Fibroblast of lung (primary cell): ENCODE measurements at regions not wholly inside any gene's neighbourhood (a gene's known extent, or its start where the extent isn't known, plus 50 kb on each side); places are given as distances from the start of the nearest gene placed in this dataset.

Experiments used
- DNase-seq, 2 donors: peaks; one replicate each; pipeline versions ENCODE4 v3.0.0 to v3.0.0-alpha.2; 2010; ENCODE audit warnings: low read depth in 2 of 2
- H2AFZ ChIP-seq: 2 replicates; pipeline ENCODE4 v1.5.1; 2012; ENCODE audit warnings: low read length, control low read depth, inconsistent platforms
- H3K27ac ChIP-seq: 2 replicates; pipeline ENCODE4 v1.5.1; 2011; ENCODE audit warnings: low read length, control low read depth; ENCODE audit not compliant: insufficient read depth
- H3K27me3 ChIP-seq: 2 replicates; pipeline ENCODE4 v1.5.1; 2011; ENCODE audit warnings: mild to moderate bottlenecking, low read length; ENCODE audit not compliant: control insufficient read depth, insufficient read depth
- H3K36me3 ChIP-seq: 2 replicates; pipeline ENCODE4 v1.5.1; 2011; ENCODE audit warnings: low read length; ENCODE audit not compliant: control insufficient read depth, insufficient read depth
- H3K4me1 ChIP-seq: 2 replicates; pipeline ENCODE4 v1.5.1; 2011; ENCODE audit warnings: low read length; ENCODE audit not compliant: control insufficient read depth, insufficient read depth; ENCODE audit errors: extremely low read depth
- H3K4me2 ChIP-seq: 2 replicates; pipeline ENCODE4 v1.5.1; 2011; ENCODE audit warnings: low read length, control low read depth; ENCODE audit not compliant: insufficient read depth; ENCODE audit errors: extremely low read depth
- H3K4me3 ChIP-seq, 4 experiments: fragments of 200-600 bp in 1 of 4; sonication (generic) in 1 of 4; replicated peaks in 1 of 4; 2 replicates each; pipeline ENCODE4 v1.5.1; 2011 to 2016; ENCODE audit warnings: low read length in 4 of 4, low read depth in 3 of 4, mild to moderate bottlenecking in 3 of 4, control low read depth in 2 of 4, inconsistent platforms in 1 of 4, mixed read lengths in 1 of 4; ENCODE audit not compliant: insufficient read depth in 1 of 4; ENCODE audit errors: control extremely low read depth in 1 of 4
- H3K79me2 ChIP-seq: 2 replicates; pipeline ENCODE4 v1.5.1; 2012; ENCODE audit warnings: mild to moderate bottlenecking, low read length, inconsistent platforms; ENCODE audit not compliant: control insufficient read depth, insufficient read depth
- H3K9ac ChIP-seq: 2 replicates; pipeline ENCODE4 v1.5.1; 2011; ENCODE audit warnings: mild to moderate bottlenecking, low read length, control low read depth; ENCODE audit not compliant: insufficient read depth
- H3K9me3 ChIP-seq: 2 replicates; pipeline ENCODE4 v1.5.1; 2012; ENCODE audit warnings: low read depth, low read length; ENCODE audit not compliant: control insufficient read depth, insufficient read depth
- H4K20me1 ChIP-seq: 2 replicates; pipeline ENCODE4 v1.5.1; 2011; ENCODE audit warnings: low read length; ENCODE audit not compliant: control insufficient read depth, insufficient read depth; ENCODE audit errors: extremely low read depth
- EZH2 ChIP-seq: IDR thresholded peaks from 2 replicates; pipeline ENCODE4 v1.5.1; 2012; ENCODE audit warnings: low read length, control low read depth, mild to moderate bottlenecking; ENCODE audit errors: missing control alignments
- TF ChIP-seq, protein P1 (sequence below), 2 donors: IDR thresholded peaks in 1 of 2; conservative IDR thresholded peaks in 1 of 2; 1 replicate in 1 of 2; 2 replicates in 1 of 2; pipeline ENCODE4 v1.5.1; 2011 to 2012; ENCODE audit warnings: low read length in 2 of 2, control low read depth in 1 of 2, inconsistent platforms in 1 of 2, low read depth in 1 of 2, mild to moderate bottlenecking in 1 of 2

DNA sequence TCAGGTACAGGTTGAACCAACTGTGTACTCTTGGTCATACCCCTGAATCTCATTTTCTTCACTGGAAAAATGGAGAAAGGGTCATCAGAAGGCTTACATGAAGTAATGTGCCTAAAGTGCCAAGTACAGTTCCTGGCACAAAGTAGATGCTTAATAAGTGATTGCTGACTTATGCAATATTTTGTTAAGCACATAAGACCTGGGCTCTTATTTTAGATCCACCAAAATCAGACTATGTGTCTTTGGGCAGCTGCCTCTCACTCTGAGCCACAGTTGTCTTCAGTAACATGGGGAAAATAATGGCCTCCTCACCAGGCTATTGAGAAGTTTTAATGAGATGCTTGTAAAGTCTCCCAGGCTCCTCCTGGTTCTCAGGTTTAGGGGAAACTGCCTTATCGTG, 74.3 kb upstream of the TRABD2B start:
- Histone ChIP-seq H3K27me3 (no peaks in the 10 kb centered on the region), H2AFZ (no peak overlapping the region), H3K9ac (no peak overlapping the region), H3K4me1 (no peaks in the 10 kb centered on the region), H3K36me3 (no peaks in the 10 kb centered on the region), H3K79me2 (no peaks in the 10 kb centered on the region), H3K4me2 (no peak overlapping the region), H3K27ac (no peak overlapping the region), H4K20me1 (no peaks in the 10 kb centered on the region), H3K4me3 (no peak overlapping the region), H3K9me3 (no peaks in the 10 kb centered on the region)
- no peak for DNase-seq
- no peak for TF ChIP-seq EZH2
- TF ChIP-seq, protein P1, sequence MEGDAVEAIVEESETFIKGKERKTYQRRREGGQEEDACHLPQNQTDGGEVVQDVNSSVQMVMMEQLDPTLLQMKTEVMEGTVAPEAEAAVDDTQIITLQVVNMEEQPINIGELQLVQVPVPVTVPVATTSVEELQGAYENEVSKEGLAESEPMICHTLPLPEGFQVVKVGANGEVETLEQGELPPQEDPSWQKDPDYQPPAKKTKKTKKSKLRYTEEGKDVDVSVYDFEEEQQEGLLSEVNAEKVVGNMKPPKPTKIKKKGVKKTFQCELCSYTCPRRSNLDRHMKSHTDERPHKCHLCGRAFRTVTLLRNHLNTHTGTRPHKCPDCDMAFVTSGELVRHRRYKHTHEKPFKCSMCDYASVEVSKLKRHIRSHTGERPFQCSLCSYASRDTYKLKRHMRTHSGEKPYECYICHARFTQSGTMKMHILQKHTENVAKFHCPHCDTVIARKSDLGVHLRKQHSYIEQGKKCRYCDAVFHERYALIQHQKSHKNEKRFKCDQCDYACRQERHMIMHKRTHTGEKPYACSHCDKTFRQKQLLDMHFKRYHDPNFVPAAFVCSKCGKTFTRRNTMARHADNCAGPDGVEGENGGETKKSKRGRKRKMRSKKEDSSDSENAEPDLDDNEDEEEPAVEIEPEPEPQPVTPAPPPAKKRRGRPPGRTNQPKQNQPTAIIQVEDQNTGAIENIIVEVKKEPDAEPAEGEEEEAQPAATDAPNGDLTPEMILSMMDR (conservative IDR thresholded peaks at IDR 0.05 in 1 of 2, IDR thresholded peaks at IDR 0.05 in 1 of 2; ENCODE audit: low read depth in 1 of 2, low read length in 2 of 2), result no peak

DNA sequence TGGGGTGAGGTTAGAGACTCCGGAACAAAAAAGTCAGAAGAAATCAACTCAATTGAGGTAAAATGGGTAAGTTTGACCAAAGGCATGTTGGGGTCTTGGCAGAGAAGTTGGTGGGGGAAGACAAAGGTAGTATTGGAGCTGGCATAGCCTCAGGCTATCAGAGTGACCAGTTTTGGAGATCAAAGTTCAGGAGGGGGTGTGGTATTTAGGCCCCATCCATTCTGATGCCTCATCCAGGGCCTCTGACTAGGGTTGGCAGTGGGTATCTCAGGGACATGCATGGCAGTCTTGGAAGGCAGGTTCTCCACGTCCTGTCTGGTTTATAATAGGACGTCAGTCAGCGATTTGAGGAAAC, 73.2 kb upstream of the TRABD2B start:
- Histone ChIP-seq H3K4me1 (no peaks in the 10 kb centered on the region), H3K36me3 (no peaks in the 10 kb centered on the region), H3K27me3 (no peaks in the 10 kb centered on the region), H3K4me2 (no peak overlapping the region), H3K4me3 (no peak overlapping the region), H2AFZ (no peak overlapping the region), H3K9me3 (no peaks in the 10 kb centered on the region), H3K79me2 (no peaks in the 10 kb centered on the region), H3K27ac (no peak overlapping the region), H4K20me1 (no peaks in the 10 kb centered on the region), H3K9ac (no peak overlapping the region)
- TF ChIP-seq, protein P1 (conservative IDR thresholded peaks at IDR 0.05 in 1 of 2, IDR thresholded peaks at IDR 0.05 in 1 of 2; ENCODE audit: low read depth in 1 of 2, low read length in 2 of 2), result no peak
- TF ChIP-seq EZH2, result no peak
- DNase-seq, result no peak

DNA sequence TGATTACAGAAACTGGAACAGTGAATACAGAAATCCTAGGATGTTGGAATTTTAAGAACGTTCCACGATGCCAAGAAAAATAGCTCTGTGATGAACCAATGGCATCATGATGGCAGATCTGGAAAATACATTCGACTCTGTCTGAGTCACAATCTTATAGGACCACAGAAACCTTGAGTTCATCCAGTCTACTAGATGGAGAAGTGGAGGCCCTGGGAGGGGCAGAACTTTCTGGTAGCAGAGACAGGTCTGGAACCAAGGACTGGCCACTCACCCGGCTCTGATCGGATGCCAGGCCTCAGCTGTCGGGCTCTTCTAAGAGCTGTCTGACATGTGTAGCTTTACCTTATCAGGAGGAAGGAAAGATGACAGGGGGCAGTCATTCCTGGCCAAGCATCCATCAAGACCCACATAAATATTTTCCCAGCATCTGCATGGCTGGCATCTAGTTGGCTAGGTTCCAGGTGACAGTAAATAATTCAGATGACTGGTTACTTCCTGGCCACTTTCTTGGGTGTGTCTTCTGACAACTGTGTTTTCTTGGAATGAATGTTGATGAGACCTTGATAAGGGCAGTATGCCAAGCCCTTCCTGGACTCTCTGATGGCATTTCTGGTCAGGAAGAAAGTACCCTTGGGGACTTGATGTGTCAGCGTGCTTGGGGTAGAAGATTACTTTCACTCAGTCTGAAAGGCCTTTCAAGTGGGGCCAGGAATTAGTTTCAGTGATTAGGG, 72.6 kb upstream of the TRABD2B start:
- Histone ChIP-seq H3K4me1 (no peaks in the 10 kb centered on the region), H3K27ac (no peak overlapping the region), H3K27me3 (no peaks in the 10 kb centered on the region), H3K4me3 (no peak overlapping the region), H3K9ac (no peak overlapping the region), H3K79me2 (no peaks in the 10 kb centered on the region), H2AFZ (no peak overlapping the region), H3K4me2 (no peak overlapping the region), H3K9me3 (no peaks in the 10 kb centered on the region), H3K36me3 (no peaks in the 10 kb centered on the region), H4K20me1 (no peaks in the 10 kb centered on the region)
- peak in 1 of 2 donors; percentile 45 for DNase-seq
- TF ChIP-seq EZH2, result no peak
- TF ChIP-seq, protein P1 (conservative IDR thresholded peaks at IDR 0.05 in 1 of 2, IDR thresholded peaks at IDR 0.05 in 1 of 2; ENCODE audit: low read depth in 1 of 2, low read length in 2 of 2), result no peak
